ENCODE measurements at regions not wholly inside any gene's neighbourhood (a gene's known extent, or its start where the extent isn't known, plus 50 kb on each side); places are given as distances from the start of the nearest gene placed in this dataset.
A peak's percentile ranks its signal among the peaks of the same experiment; 100 is the strongest.

- H3K4me1 ChIP-seq: peaks cover 12 to 16% of the 10 kb centered on the region in 2 donors
- no peak overlapping the region for H3K4me3 ChIP-seq
- TF ChIP-seq CTCF (IDR thresholded peaks at IDR 0.05): no peak
- H3K9me3 ChIP-seq: no peaks in the 10 kb centered on the region
- peak overlapping the region in 1 of 2 donors; percentile 58 for H3K27ac ChIP-seq
- H3K27me3 ChIP-seq: no peaks in the 10 kb centered on the region
- DNase-seq (no peak), ATAC-seq (no peak)
- no peaks in the 10 kb centered on the region for H3K36me3 ChIP-seq
- intact Hi-C loops (cut with DNase I): no loop called here
These were observed 79.3 kb downstream of the RHOB start for GRCh38 chr2:20526160-20526559.

- no peak for ATAC-seq
- DNase-seq: peak in 2 of 4 donors; percentile 25 to 30
- TF ChIP-seq CTCF (IDR thresholded peaks at IDR 0.05): no peak
- H3K4me3 ChIP-seq: no peak overlapping the region
- no peaks in the 10 kb centered on the region for H3K27me3 ChIP-seq
- peaks cover 12 to 16% of the 10 kb centered on the region in 2 donors for H3K4me1 ChIP-seq
- no peak overlapping the region for H3K27ac ChIP-seq
- H3K36me3 ChIP-seq: no peaks in the 10 kb centered on the region
- no peaks in the 10 kb centered on the region for H3K9me3 ChIP-seq
- intact Hi-C loops (cut with DNase I): no loop called here
These were observed 79.8 kb downstream of the RHOB start for GRCh38 chr2:20526708-20527107.

- Histone ChIP-seq H3K36me3 (no peaks in the 10 kb centered on the region), H3K27ac (no peak overlapping the region), H3K4me1 (peaks cover 12 to 16% of the 10 kb centered on the region in 2 donors), H3K9me3 (no peaks in the 10 kb centered on the region), H3K27me3 (no peaks in the 10 kb centered on the region), H3K4me3 (no peak overlapping the region)
- TF ChIP-seq CTCF (IDR thresholded peaks at IDR 0.05): no peak
- DNase-seq: no peak
- no peak for ATAC-seq
- intact Hi-C loops (cut with DNase I): no loop called here
These were observed 81.8 kb downstream of the RHOB start for GRCh38 chr2:20528713-20529112.

- Histone ChIP-seq H3K36me3 (no peaks in the 10 kb centered on the region), H3K27me3 (no peaks in the 10 kb centered on the region), H3K4me3 (no peak overlapping the region), H3K4me1 (peaks cover 3 to 5% of the 10 kb centered on the region in 2 donors), H3K27ac (no peak overlapping the region), H3K9me3 (no peaks in the 10 kb centered on the region)
- TF ChIP-seq CTCF (IDR thresholded peaks at IDR 0.05): no peak
- DNase-seq: no peak
- ATAC-seq: no peak
- intact Hi-C loops (cut with DNase I): no loop called here
These were observed 83.6 kb downstream of the RHOB start for GRCh38 chr2:20530520-20530919.

GRCh38 chr2:20531633-20532262 lies 84.9 kb downstream of the RHOB start:
- H3K9me3 ChIP-seq: no peaks in the 10 kb centered on the region
- H3K36me3 ChIP-seq: no peaks in the 10 kb centered on the region
- peak overlapping the region in 1 of 2 donors; percentile 18 for H3K27ac ChIP-seq
- H3K4me3 ChIP-seq: no peak overlapping the region
- DNase-seq (no peak), ATAC-seq (no peak)
- no peak for TF ChIP-seq CTCF (IDR thresholded peaks at IDR 0.05)
- H3K27me3 ChIP-seq: no peaks in the 10 kb centered on the region
- no peaks in the 10 kb centered on the region for H3K4me1 ChIP-seq
- intact Hi-C loops (cut with DNase I): no loop called here
